GM19395 (cell line): ENCODE measurements at regions not wholly inside any gene's neighbourhood (a gene's known extent, or its start where the extent isn't known, plus 50 kb on each side); places are given as distances from the start of the nearest gene placed in this dataset.
"Not testable (repeated sequence)": the region's sequence is repeated elsewhere in the genome, so short reads cannot be mapped to it uniquely, and the experiment has no call there.

Experiments
- ATAC-seq: cut with Tn5 transposase; IDR thresholded peaks from one replicate; pipeline ENCODE4 v1.9.1; 2021; ENCODE audit warnings: mild to moderate bottlenecking, moderate library complexity; ENCODE audit not compliant: unreplicated experiment

- no peak for ATAC-seq
These were observed 275.6 kb downstream of the RAP2B start for GRCh38 chr3:153437666-153438065.

GRCh38 chr3:153438271-153438670, 276.2 kb downstream of the RAP2B start:
- ATAC-seq, result no peak

- no peak for ATAC-seq
These were observed 277.8 kb downstream of the RAP2B start for GRCh38 chr3:153439780-153440179.

GRCh38 chr3:153440311-153440710, 278.3 kb downstream of the RAP2B start:
- ATAC-seq, result no peak

GRCh38 chr3:153442386-153442785, 280.4 kb downstream of the RAP2B start:
- no peak for ATAC-seq

- ATAC-seq, result no peak
These were observed 280.9 kb downstream of the RAP2B start for GRCh38 chr3:153442799-153443487.

GRCh38 chr3:153443961-153444360, 281.9 kb downstream of the RAP2B start:
- no peak for ATAC-seq

- ATAC-seq, result no peak
These were observed 283.8 kb downstream of the RAP2B start for GRCh38 chr3:153445817-153446216.

- ATAC-seq, result no peak
These were observed 286.3 kb downstream of the RAP2B start for GRCh38 chr3:153448151-153448829.

GRCh38 chr3:153456833-153457545, 295.0 kb downstream of the RAP2B start:
- no peak for ATAC-seq

GRCh38 chr3:153458881-153459280, 296.9 kb downstream of the RAP2B start:
- ATAC-seq, result no peak

- no peak for ATAC-seq
These were observed 300.5 kb downstream of the RAP2B start for GRCh38 chr3:153462545-153462944.

- peak; percentile 85 for ATAC-seq
These were observed 301.9 kb downstream of the RAP2B start for GRCh38 chr3:153463895-153464294.

- ATAC-seq, result no peak
These were observed 307.1 kb downstream of the RAP2B start for GRCh38 chr3:153469162-153469561.

- ATAC-seq, result no peak
These were observed 322.8 kb downstream of the RAP2B start for GRCh38 chr3:153484842-153485241.

- ATAC-seq, result no peak
These were observed 333.4 kb downstream of the RAP2B start for GRCh38 chr3:153495422-153495821.

GRCh38 chr3:153502682-153503081, 340.7 kb downstream of the RAP2B start:
- no peak for ATAC-seq

GRCh38 chr3:153503873-153504272, 341.8 kb downstream of the RAP2B start:
- no peak for ATAC-seq

- ATAC-seq, result not testable (repeated sequence)
These were observed 344.2 kb downstream of the RAP2B start for GRCh38 chr3:153506205-153506604.

GRCh38 chr3:153506686-153507085, 344.7 kb downstream of the RAP2B start:
- not testable (repeated sequence) for ATAC-seq

GRCh38 chr3:153513236-153513635, 351.2 kb downstream of the RAP2B start:
- ATAC-seq, result no peak

- no peak for ATAC-seq
These were observed 366.4 kb downstream of the RAP2B start for GRCh38 chr3:153528473-153528872.
